Activated CD8-positive, alpha-beta T cell treated with anti-CD3 and anti-CD28 coated beads for 36 hours (primary cell): ENCODE measurements at regions not wholly inside any gene's neighbourhood (a gene's known extent, or its start where the extent isn't known, plus 50 kb on each side); places are given as distances from the start of the nearest gene placed in this dataset.

ENCODE experiments used
- ATAC-seq: fragments of 200-7000 bp; cut with Tn5 transposase; one replicate; pipeline ENCODE4 v1.10.0; 2021; ENCODE audit warnings: mild to moderate bottlenecking, moderate library complexity
- CTCF ChIA-PET: fragments of 350-600 bp; sonication (Branson Sonifier 250); formaldehyde crosslinking; loops from one replicate; lab custom pipeline; 2021; ENCODE audit warnings: antibody characterized with exemption; lab: Charles Lee
- POLR2A ChIA-PET: fragments of 350-600 bp; sonication (Branson Sonifier 250); formaldehyde crosslinking; loops from one replicate; lab custom pipeline; 2021; ENCODE audit warnings: antibody characterized with exemption; lab: Charles Lee
- DNase-seq: peaks from one replicate; pipeline ENCODE4 v3.0.0-alpha.2; 2020
- H3K27ac Mint-ChIP-seq: one replicate; pipeline ENCODE4 v1.8.0; 2021; ENCODE audit warnings: mild to moderate bottlenecking, mixed read lengths
- H3K27me3 Mint-ChIP-seq: one replicate; pipeline ENCODE4 v1.8.0; 2021; ENCODE audit warnings: mixed read lengths
- H3K36me3 Mint-ChIP-seq: one replicate; pipeline ENCODE4 v1.8.0; 2021; ENCODE audit warnings: low read depth, mixed read lengths
- H3K4me1 Mint-ChIP-seq: one replicate; pipeline ENCODE4 v1.8.0; 2021; ENCODE audit warnings: low read depth, mixed read lengths
- H3K4me3 Mint-ChIP-seq: one replicate; pipeline ENCODE4 v1.8.0; 2021; ENCODE audit warnings: mild to moderate bottlenecking, moderate library complexity, mixed read lengths
- H3K9me3 Mint-ChIP-seq: one replicate; pipeline ENCODE4 v1.8.0; 2021; ENCODE audit warnings: mixed read lengths
- CTCF ChIP-seq: fragments of 200-600 bp; IDR thresholded peaks from one replicate; pipeline ENCODE4 v1.8.0; 2022; ENCODE audit warnings: antibody characterized with exemption, mild to moderate bottlenecking
- intact Hi-C: fragments of 100-400 bp; cut with micrococcal nuclease; formaldehyde crosslinking; loops from one replicate; pipeline ENCODE4 v1.10.0; 2022

- H3K4me1 Mint-ChIP-seq, result no peaks in the 10 kb centered on the region
- peaks cover 9% of the 10 kb centered on the region for H3K9me3 Mint-ChIP-seq
- no peaks in the 10 kb centered on the region for H3K27me3 Mint-ChIP-seq
- ChIA-PET CTCF (no interaction called here), POLR2A (no interaction called here)
- TF ChIP-seq CTCF, result no peak
- intact Hi-C loops, result no loop called here
- no peak overlapping the region for H3K27ac Mint-ChIP-seq
- DNase-seq (no peak), ATAC-seq (no peak)
- no peak overlapping the region for H3K4me3 Mint-ChIP-seq
- H3K36me3 Mint-ChIP-seq, result no peaks in the 10 kb centered on the region
These were observed 580.0 kb upstream of the RGS18 start for GRCh38 chr1:191578281-191578680.

GRCh38 chr1:191579019-191579418 lies 579.2 kb upstream of the RGS18 start:
- Mint-ChIP-seq H3K36me3 (no peaks in the 10 kb centered on the region), H3K27me3 (no peaks in the 10 kb centered on the region), H3K9me3 (peaks cover 9% of the 10 kb centered on the region), H3K27ac (no peak overlapping the region), H3K4me3 (no peak overlapping the region), H3K4me1 (no peaks in the 10 kb centered on the region)
- DNase-seq (no peak), ATAC-seq (no peak)
- no peak for TF ChIP-seq CTCF
- intact Hi-C loops, result no loop called here
- POLR2A ChIA-PET, result no interaction called here
- CTCF ChIA-PET, result no interaction called here

GRCh38 chr1:191582169-191582568 lies 576.1 kb upstream of the RGS18 start:
- DNase-seq (no peak), ATAC-seq (no peak)
- Mint-ChIP-seq H3K4me1 (no peaks in the 10 kb centered on the region), H3K9me3 (peaks cover 14% of the 10 kb centered on the region), H3K36me3 (no peaks in the 10 kb centered on the region), H3K27ac (no peak overlapping the region), H3K4me3 (no peak overlapping the region), H3K27me3 (no peaks in the 10 kb centered on the region)
- intact Hi-C loops, result no loop called here
- ChIA-PET POLR2A (no interaction called here), CTCF (no interaction called here)
- TF ChIP-seq CTCF, result no peak

- no peaks in the 10 kb centered on the region for H3K4me1 Mint-ChIP-seq
- intact Hi-C loops, result no loop called here
These were observed 573.2 kb upstream of the RGS18 start for GRCh38 chr1:191585095-191585494.

GRCh38 chr1:191588905-191589304 lies 569.4 kb upstream of the RGS18 start:
- POLR2A ChIA-PET, result no interaction called here
- H3K36me3 Mint-ChIP-seq, result no peaks in the 10 kb centered on the region
- no peak for ATAC-seq

More at GRCh38 chr1:191585095-191585494, 573.2 kb upstream of the RGS18 start:
- ChIA-PET CTCF (no interaction called here), POLR2A (no interaction called here)
- no peaks in the 10 kb centered on the region for H3K27me3 Mint-ChIP-seq
- DNase-seq, result no peak
- H3K27ac Mint-ChIP-seq, result no peak overlapping the region
- TF ChIP-seq CTCF, result no peak
- no peak overlapping the region for H3K4me3 Mint-ChIP-seq
- H3K9me3 Mint-ChIP-seq, result peaks cover 9% of the 10 kb centered on the region
- no peak for ATAC-seq
- H3K36me3 Mint-ChIP-seq, result no peaks in the 10 kb centered on the region

More at GRCh38 chr1:191588905-191589304, 569.4 kb upstream of the RGS18 start:
- CTCF ChIA-PET, result no interaction called here
- no peak for TF ChIP-seq CTCF
- DNase-seq, result no peak
- Mint-ChIP-seq H3K4me1 (no peaks in the 10 kb centered on the region), H3K27ac (no peak overlapping the region), H3K4me3 (no peak overlapping the region), H3K27me3 (no peaks in the 10 kb centered on the region), H3K9me3 (peaks cover 11% of the 10 kb centered on the region)
- intact Hi-C loops, result no loop called here
